Activated CD4-positive, alpha-beta T cell treated with anti-CD3 and anti-CD28 coated beads, Interleukin-2, amount 10 ng/mL, durations not matched to agents 7 days and 5 days (primary cell): ENCODE measurements at regions not wholly inside any gene's neighbourhood (a gene's known extent, or its start where the extent isn't known, plus 50 kb on each side); places are given as distances from the start of the nearest gene placed in this dataset.

Source experiments
- CTCF ChIA-PET: fragments of 350-600 bp; sonication (Branson Sonifier 250); formaldehyde crosslinking; loops from one replicate; lab custom pipeline; 2021; ENCODE audit warnings: antibody characterized with exemption; lab: Charles Lee
- POLR2A ChIA-PET: fragments of 350-600 bp; sonication (Branson Sonifier 250); formaldehyde crosslinking; loops from one replicate; lab custom pipeline; 2021; ENCODE audit warnings: antibody characterized with exemption; lab: Charles Lee
- DNase-seq: peaks from one replicate; pipeline ENCODE4 v3.0.0-alpha.2; 2020
- H3K27ac Mint-ChIP-seq: one replicate; pipeline ENCODE4 v1.8.0; 2021; ENCODE audit warnings: mild to moderate bottlenecking, moderate library complexity, mixed read lengths
- H3K27me3 Mint-ChIP-seq: one replicate; pipeline ENCODE4 v1.8.0; 2021; ENCODE audit warnings: mixed read lengths
- H3K36me3 Mint-ChIP-seq: one replicate; pipeline ENCODE4 v1.8.0; 2021; ENCODE audit warnings: low read depth, mixed read lengths
- H3K4me1 Mint-ChIP-seq: one replicate; pipeline ENCODE4 v1.8.0; 2021; ENCODE audit warnings: mixed read lengths
- H3K4me3 Mint-ChIP-seq: one replicate; pipeline ENCODE4 v1.8.0; 2021; ENCODE audit warnings: mild to moderate bottlenecking, moderate library complexity, mixed read lengths
- H3K9me3 Mint-ChIP-seq: one replicate; pipeline ENCODE4 v1.8.0; 2021; ENCODE audit warnings: mixed read lengths

GRCh38 chr15:100760357-100760903 is 119.2 kb upstream of the ALDH1A3 start:
- H3K27ac Mint-ChIP-seq: no peak overlapping the region
- no peaks in the 10 kb centered on the region for H3K9me3 Mint-ChIP-seq
- no peak overlapping the region for H3K4me3 Mint-ChIP-seq
- H3K4me1 Mint-ChIP-seq: no peaks in the 10 kb centered on the region
- ChIA-PET POLR2A (no interaction called here), CTCF (no interaction called here)
- H3K36me3 Mint-ChIP-seq: no peaks in the 10 kb centered on the region
- DNase-seq: no peak
- peaks cover 27% of the 10 kb centered on the region for H3K27me3 Mint-ChIP-seq

DNA sequence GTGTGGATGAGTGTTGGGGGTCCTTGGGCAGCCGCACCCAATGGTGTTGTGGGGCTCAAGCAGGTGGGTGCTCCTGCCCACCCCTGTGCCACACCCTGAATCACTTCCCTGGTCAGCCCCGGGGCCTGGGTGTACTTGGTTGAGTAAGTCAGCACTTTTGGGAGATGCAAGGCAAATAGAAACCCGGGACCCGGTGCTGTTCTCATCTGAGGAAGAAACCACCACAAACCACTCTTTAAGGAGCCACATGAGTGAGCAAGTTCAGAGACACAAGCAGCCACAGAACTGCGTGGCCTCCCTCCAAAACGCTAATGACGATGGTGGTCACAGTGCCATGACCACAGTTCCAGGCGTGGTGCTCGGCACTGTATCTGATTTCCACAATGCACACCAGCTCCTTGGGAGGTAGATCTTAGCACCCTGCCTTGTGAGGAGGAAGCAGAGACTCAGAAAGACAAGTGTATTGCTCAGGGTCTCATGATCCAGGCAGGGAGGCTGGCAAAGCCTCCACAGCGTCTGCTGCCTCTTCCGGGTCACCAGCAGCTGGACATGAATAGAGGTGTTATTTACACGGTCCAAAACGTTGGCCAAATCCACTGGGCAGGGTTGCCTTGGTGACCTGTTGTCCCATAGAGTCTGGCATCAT is 118.2 kb upstream of the ALDH1A3 start:
- H3K27me3 Mint-ChIP-seq: peaks cover 21% of the 10 kb centered on the region
- no peak overlapping the region for H3K27ac Mint-ChIP-seq
- POLR2A ChIA-PET: no interaction called here
- H3K9me3 Mint-ChIP-seq: no peaks in the 10 kb centered on the region
- DNase-seq: no peak
- CTCF ChIA-PET: no interaction called here
- H3K4me3 Mint-ChIP-seq: no peak overlapping the region
- no peaks in the 10 kb centered on the region for H3K4me1 Mint-ChIP-seq
- no peaks in the 10 kb centered on the region for H3K36me3 Mint-ChIP-seq

DNA sequence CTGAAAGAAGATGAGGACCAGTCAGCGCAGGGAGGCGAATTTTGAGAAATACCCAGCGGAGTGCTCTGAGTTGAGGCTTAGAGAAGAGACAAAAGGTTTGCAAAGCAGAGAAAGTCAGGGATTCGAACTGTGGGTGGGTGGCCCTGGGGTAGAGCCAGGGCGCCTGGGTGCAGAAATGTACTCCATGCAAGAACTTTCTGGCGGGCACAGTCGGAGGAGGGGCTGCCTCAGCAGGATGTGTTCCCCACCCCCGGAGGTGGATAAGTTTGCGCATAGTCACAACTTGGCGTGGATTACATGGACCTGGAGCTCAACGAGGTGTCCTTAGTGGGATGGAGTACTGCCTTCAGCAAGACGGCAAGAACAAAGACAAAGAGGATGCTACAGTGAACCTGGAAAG is 117.3 kb upstream of the ALDH1A3 start:
- no peaks in the 10 kb centered on the region for H3K36me3 Mint-ChIP-seq
- H3K9me3 Mint-ChIP-seq: no peaks in the 10 kb centered on the region
- DNase-seq: no peak
- ChIA-PET POLR2A (no interaction called here), CTCF (interaction anchor here (0.6 kb wide), 1 partner anchor 106 kb away, joined by 6 read pairs; no protein-coding TSS in a partner anchor)
- no peak overlapping the region for H3K27ac Mint-ChIP-seq
- no peaks in the 10 kb centered on the region for H3K4me1 Mint-ChIP-seq
- peaks cover 16% of the 10 kb centered on the region for H3K27me3 Mint-ChIP-seq
- no peak overlapping the region for H3K4me3 Mint-ChIP-seq

GRCh38 chr15:100762913-100763834 is 116.5 kb upstream of the ALDH1A3 start:
- peaks cover 12% of the 10 kb centered on the region for H3K27me3 Mint-ChIP-seq
- DNase-seq: no peak
- no peaks in the 10 kb centered on the region for H3K4me1 Mint-ChIP-seq
- ChIA-PET POLR2A (no interaction called here), CTCF (interaction anchor here (0.8 kb wide), 1 partner anchor 25 kb away, joined by 3 read pairs; no protein-coding TSS in a partner anchor)
- H3K27ac Mint-ChIP-seq: no peak overlapping the region
- no peaks in the 10 kb centered on the region for H3K36me3 Mint-ChIP-seq
- no peak overlapping the region for H3K4me3 Mint-ChIP-seq
- no peaks in the 10 kb centered on the region for H3K9me3 Mint-ChIP-seq

GRCh38 chr15:100763835-100764750 is 115.5 kb upstream of the ALDH1A3 start:
- H3K36me3 Mint-ChIP-seq: no peaks in the 10 kb centered on the region
- no peak for DNase-seq
- CTCF ChIA-PET: interaction anchor here (0.8 to 1.0 kb wide), 2 partner anchors 14 to 24 kb away, joined by 3 to 4 read pairs; no protein-coding TSS in a partner anchor
- H3K4me1 Mint-ChIP-seq: no peaks in the 10 kb centered on the region
- H3K4me3 Mint-ChIP-seq: no peak overlapping the region
- H3K27me3 Mint-ChIP-seq: peaks cover 8% of the 10 kb centered on the region
- POLR2A ChIA-PET: no interaction called here
- H3K9me3 Mint-ChIP-seq: no peaks in the 10 kb centered on the region
- H3K27ac Mint-ChIP-seq: no peak overlapping the region

DNA sequence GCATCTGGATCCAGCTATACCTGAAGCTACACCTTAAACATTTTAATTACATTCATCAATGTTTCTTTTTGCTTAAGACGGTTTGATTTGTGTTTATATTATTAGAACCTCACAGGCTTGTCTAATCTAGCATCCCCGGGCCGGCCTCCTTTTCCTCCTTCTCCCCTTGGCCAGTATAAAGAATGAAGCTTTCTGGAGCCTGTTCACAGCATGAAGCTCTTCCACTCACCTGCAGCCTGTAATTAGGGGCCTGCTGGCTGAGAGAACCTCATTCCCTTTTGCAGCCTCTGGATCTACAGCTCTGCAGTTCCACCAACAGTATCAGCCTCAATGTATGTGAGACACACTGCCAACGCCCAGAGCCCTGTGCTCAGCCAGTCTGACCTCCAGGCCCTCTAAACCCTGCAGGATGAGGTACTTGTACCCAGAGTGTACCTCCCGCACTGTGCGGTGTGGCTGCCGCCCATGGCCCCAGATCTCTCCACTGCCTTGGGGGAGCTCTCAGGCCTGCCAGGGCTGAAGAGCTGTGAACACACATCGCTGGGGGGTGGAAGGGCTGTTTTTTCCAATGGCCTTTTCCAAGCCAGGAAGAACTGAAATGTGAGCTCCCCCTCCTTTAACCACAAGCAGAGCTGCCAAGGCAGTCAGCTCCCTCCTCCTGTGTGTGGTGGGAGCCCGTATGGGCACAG is 114.7 kb upstream of the ALDH1A3 start:
- Mint-ChIP-seq H3K4me1 (no peaks in the 10 kb centered on the region), H3K4me3 (no peak overlapping the region), H3K27ac (no peak overlapping the region), H3K36me3 (no peaks in the 10 kb centered on the region), H3K27me3 (peaks cover under 1% of the 10 kb centered on the region), H3K9me3 (no peaks in the 10 kb centered on the region)
- POLR2A ChIA-PET: no interaction called here
- DNase-seq: no peak
- CTCF ChIA-PET: interaction anchor here (1.0 kb wide), 1 partner anchor 15 kb away, joined by 4 read pairs; no protein-coding TSS in a partner anchor

GRCh38 chr15:100765467-100766241 is 114.0 kb upstream of the ALDH1A3 start:
- H3K27me3 Mint-ChIP-seq: no peaks in the 10 kb centered on the region
- no peaks in the 10 kb centered on the region for H3K9me3 Mint-ChIP-seq
- no peaks in the 10 kb centered on the region for H3K4me1 Mint-ChIP-seq
- no peak overlapping the region for H3K4me3 Mint-ChIP-seq
- ChIA-PET CTCF (no interaction called here), POLR2A (no interaction called here)
- DNase-seq: no peak
- no peak overlapping the region for H3K27ac Mint-ChIP-seq
- H3K36me3 Mint-ChIP-seq: no peaks in the 10 kb centered on the region

- Mint-ChIP-seq H3K4me1 (no peaks in the 10 kb centered on the region), H3K9me3 (no peaks in the 10 kb centered on the region), H3K27ac (no peak overlapping the region), H3K27me3 (no peaks in the 10 kb centered on the region), H3K36me3 (no peaks in the 10 kb centered on the region), H3K4me3 (no peak overlapping the region)
- CTCF ChIA-PET: interaction anchor here (0.6 kb wide), 1 partner anchor 784 kb away, joined by 3 read pairs; no protein-coding TSS in a partner anchor
- no peak for DNase-seq
- POLR2A ChIA-PET: no interaction called here
Measured at GRCh38 chr15:100766243-100767000, 113.2 kb upstream of the ALDH1A3 start.

- ChIA-PET CTCF (no interaction called here), POLR2A (no interaction called here)
- Mint-ChIP-seq H3K27ac (no peak overlapping the region), H3K4me3 (no peak overlapping the region), H3K4me1 (no peaks in the 10 kb centered on the region), H3K9me3 (no peaks in the 10 kb centered on the region), H3K36me3 (no peaks in the 10 kb centered on the region), H3K27me3 (no peaks in the 10 kb centered on the region)
- no peak for DNase-seq
Measured at GRCh38 chr15:100767001-100767825, 112.4 kb upstream of the ALDH1A3 start.

- no peaks in the 10 kb centered on the region for H3K27me3 Mint-ChIP-seq
- H3K4me3 Mint-ChIP-seq: no peak overlapping the region
- no peaks in the 10 kb centered on the region for H3K4me1 Mint-ChIP-seq
- POLR2A ChIA-PET: no interaction called here
- no peaks in the 10 kb centered on the region for H3K36me3 Mint-ChIP-seq
- H3K27ac Mint-ChIP-seq: no peak overlapping the region
- no peaks in the 10 kb centered on the region for H3K9me3 Mint-ChIP-seq
- DNase-seq: no peak
- CTCF ChIA-PET: interaction anchor here (1.2 kb wide), 1 partner anchor 15 kb away, joined by 3 read pairs; no protein-coding TSS in a partner anchor
Measured at GRCh38 chr15:100768501-100768931, 111.1 kb upstream of the ALDH1A3 start.
